Keratinocyte (primary cell): ENCODE measurements at regions not wholly inside any gene's neighbourhood (a gene's known extent, or its start where the extent isn't known, plus 50 kb on each side); places are given as distances from the start of the nearest gene placed in this dataset.

Source experiments
- DNase-seq: peaks from one replicate; pipeline ENCODE4 v3.0.0-alpha.2; 2011; ENCODE audit warnings: low read depth, missing footprints, low spot score
- FAIRE-seq: peaks from 2 replicates; lab custom pipeline; 2011; peaks lifted over from hg19 to GRCh38; lab: Jason Lieb, UNC
- H2AFZ ChIP-seq: 2 replicates; pipeline ENCODE4 v1.6.0; 2012; ENCODE audit warnings: low read length, control low read depth, inconsistent platforms; ENCODE audit not compliant: control insufficient read depth
- H3K27ac ChIP-seq: 2 replicates; pipeline ENCODE4 v1.5.1; 2011; ENCODE audit warnings: low read length; ENCODE audit not compliant: control insufficient read depth, insufficient read depth
- H3K27me3 ChIP-seq: 3 replicates; pipeline ENCODE4 v1.6.0; 2011; ENCODE audit warnings: low read length; ENCODE audit not compliant: control insufficient read depth, insufficient read depth; ENCODE audit errors: extremely low read depth
- H3K36me3 ChIP-seq, 2 experiments: 2 replicates in 1 of 2; 3 replicates in 1 of 2; pipeline ENCODE4 v1.5.1; 2011; ENCODE audit warnings: low read length in 2 of 2, mild to moderate bottlenecking in 1 of 2; ENCODE audit not compliant: control insufficient read depth in 2 of 2, insufficient read depth in 2 of 2; ENCODE audit errors: extremely low read depth in 1 of 2
- H3K4me1 ChIP-seq: 3 replicates; pipeline ENCODE4 v1.5.1; 2011; ENCODE audit warnings: low read length; ENCODE audit not compliant: control insufficient read depth, insufficient read depth; ENCODE audit errors: extremely low read depth
- H3K4me2 ChIP-seq: 3 replicates; pipeline ENCODE4 v1.6.0; 2011; ENCODE audit warnings: low read depth, low read length; ENCODE audit not compliant: control insufficient read depth, insufficient read depth; ENCODE audit errors: extremely low read depth
- H3K4me3 ChIP-seq, 3 experiments: fragments of 200-600 bp in 1 of 3; sonication (generic) in 1 of 3; 2 replicates in 2 of 3; 3 replicates in 1 of 3; pipeline ENCODE4 v1.5.1; 2011 to 2016; ENCODE audit warnings: low read length in 3 of 3, mild to moderate bottlenecking in 3 of 3, control low read depth in 2 of 3, inconsistent platforms in 1 of 3, low read depth in 1 of 3, mixed read lengths in 1 of 3, mixed run types in 1 of 3, moderate library complexity in 1 of 3; ENCODE audit not compliant: control insufficient read depth in 2 of 3, insufficient read depth in 2 of 3; ENCODE audit errors: extremely low read depth in 1 of 3
- H3K79me2 ChIP-seq: 2 replicates; pipeline ENCODE4 v1.6.0; 2012; ENCODE audit warnings: low read length; ENCODE audit not compliant: control insufficient read depth, insufficient read depth
- H3K9ac ChIP-seq: 3 replicates; pipeline ENCODE4 v1.6.0; 2011; ENCODE audit warnings: low read length; ENCODE audit not compliant: control insufficient read depth, insufficient read depth; ENCODE audit errors: extremely low read depth
- H3K9me1 ChIP-seq: 3 replicates; pipeline ENCODE4 v1.6.0; 2011; ENCODE audit warnings: low read length; ENCODE audit not compliant: control insufficient read depth, insufficient read depth; ENCODE audit errors: extremely low read depth
- H3K9me3 ChIP-seq: 2 replicates; pipeline ENCODE4 v1.5.1; 2012; ENCODE audit warnings: low read depth, low read length; ENCODE audit not compliant: control insufficient read depth
- H4K20me1 ChIP-seq: 3 replicates; pipeline ENCODE4 v1.6.0; 2011; ENCODE audit warnings: low read length; ENCODE audit not compliant: control insufficient read depth, insufficient read depth; ENCODE audit errors: extremely low read depth
- EZH2 ChIP-seq: IDR thresholded peaks from one replicate; pipeline ENCODE4 v1.6.1; 2012; ENCODE audit warnings: inconsistent platforms, mild to moderate bottlenecking, low read length, moderate library complexity
- dilution Hi-C: fragments of 300-500 bp; cut with MboI; formaldehyde crosslinking; loops from one replicate; pipeline ENCODE4 v1.7.0; 2020; ENCODE audit warnings: low sequenced_read_pairs; ENCODE audit not compliant: extremely low pct_ligation_motif_present
- TF ChIP-seq, protein P1 (sequence below), 3 experiments: IDR thresholded peaks in 1 of 3; conservative IDR thresholded peaks in 1 of 3; optimal IDR thresholded peaks in 1 of 3; 2 replicates in 2 of 3; 3 replicates in 1 of 3; pipeline versions ENCODE3 to v1.5.1; 2011; ENCODE audit warnings: low read length in 3 of 3, mild to moderate bottlenecking in 3 of 3, moderate library complexity in 2 of 3, control low read depth in 1 of 3, inconsistent platforms in 1 of 3; ENCODE audit not compliant: insufficient read depth in 2 of 3; ENCODE audit errors: extremely low read depth in 1 of 3

DNA sequence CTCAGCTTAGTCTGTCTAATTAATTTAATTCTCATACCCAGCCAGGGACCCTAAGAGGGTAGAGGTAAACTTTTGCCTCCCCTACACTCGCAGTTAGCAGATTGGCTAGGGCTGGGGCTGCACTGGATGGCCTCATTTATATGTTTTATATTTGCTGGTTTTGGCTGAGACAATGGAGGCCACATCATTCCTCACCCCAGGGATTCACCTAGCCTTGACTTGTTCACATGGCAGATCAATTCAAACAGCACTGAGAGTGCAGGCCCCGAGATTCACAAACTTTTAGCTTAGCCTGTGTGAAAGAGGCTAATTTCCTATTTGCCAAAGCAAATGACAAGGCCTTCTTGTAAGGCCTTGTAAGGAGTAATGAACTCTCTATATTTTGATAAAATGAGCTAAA lies 844.4 kb downstream of the ARAP2 start:
- no peaks in the 10 kb centered on the region for H4K20me1 ChIP-seq
- no peaks in the 10 kb centered on the region for H3K79me2 ChIP-seq
- no peaks in the 10 kb centered on the region for H3K4me1 ChIP-seq
- TF ChIP-seq, protein P1, sequence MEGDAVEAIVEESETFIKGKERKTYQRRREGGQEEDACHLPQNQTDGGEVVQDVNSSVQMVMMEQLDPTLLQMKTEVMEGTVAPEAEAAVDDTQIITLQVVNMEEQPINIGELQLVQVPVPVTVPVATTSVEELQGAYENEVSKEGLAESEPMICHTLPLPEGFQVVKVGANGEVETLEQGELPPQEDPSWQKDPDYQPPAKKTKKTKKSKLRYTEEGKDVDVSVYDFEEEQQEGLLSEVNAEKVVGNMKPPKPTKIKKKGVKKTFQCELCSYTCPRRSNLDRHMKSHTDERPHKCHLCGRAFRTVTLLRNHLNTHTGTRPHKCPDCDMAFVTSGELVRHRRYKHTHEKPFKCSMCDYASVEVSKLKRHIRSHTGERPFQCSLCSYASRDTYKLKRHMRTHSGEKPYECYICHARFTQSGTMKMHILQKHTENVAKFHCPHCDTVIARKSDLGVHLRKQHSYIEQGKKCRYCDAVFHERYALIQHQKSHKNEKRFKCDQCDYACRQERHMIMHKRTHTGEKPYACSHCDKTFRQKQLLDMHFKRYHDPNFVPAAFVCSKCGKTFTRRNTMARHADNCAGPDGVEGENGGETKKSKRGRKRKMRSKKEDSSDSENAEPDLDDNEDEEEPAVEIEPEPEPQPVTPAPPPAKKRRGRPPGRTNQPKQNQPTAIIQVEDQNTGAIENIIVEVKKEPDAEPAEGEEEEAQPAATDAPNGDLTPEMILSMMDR (optimal IDR thresholded peaks at IDR 0.05 in 1 of 3, IDR thresholded peaks at IDR 0.05 in 1 of 3, conservative IDR thresholded peaks at IDR 0.05 in 1 of 3; ENCODE audit: extremely low read depth in 1 of 3, insufficient read depth in 2 of 3, low read length in 3 of 3), result no peak
- no peak overlapping the region for H3K9ac ChIP-seq
- dilution Hi-C loops, result no loop called here
- H3K4me2 ChIP-seq, result no peak overlapping the region
- no peak for FAIRE-seq
- H3K27ac ChIP-seq, result no peak overlapping the region
- no peaks in the 10 kb centered on the region for H3K36me3 ChIP-seq
- no peaks in the 10 kb centered on the region for H3K9me3 ChIP-seq
- H3K4me3 ChIP-seq, result no peak overlapping the region
- H3K9me1 ChIP-seq, result no peaks in the 10 kb centered on the region
- no peak for DNase-seq
- H3K27me3 ChIP-seq, result no peaks in the 10 kb centered on the region
- no peak overlapping the region for H2AFZ ChIP-seq

DNA sequence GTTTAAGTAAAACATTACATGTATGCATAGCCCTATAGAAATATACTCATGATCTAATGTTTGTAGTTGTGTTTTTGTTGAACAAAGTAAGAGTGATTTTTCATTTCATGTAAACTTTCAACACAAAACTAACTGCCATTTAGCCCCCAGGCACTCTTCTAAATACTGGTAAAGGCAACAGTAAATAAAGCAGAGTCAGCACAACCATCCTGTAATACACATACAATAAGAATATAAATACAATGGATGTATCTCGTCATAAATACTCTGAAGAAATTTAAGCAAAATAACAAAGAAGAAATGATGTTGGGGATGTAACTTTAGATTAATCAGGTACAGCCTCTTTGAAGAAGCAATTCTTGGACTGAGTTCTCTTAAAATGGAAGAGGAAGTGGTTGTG lies 821.2 kb downstream of the ARAP2 start:
- H3K4me2 ChIP-seq, result no peak overlapping the region
- no peak overlapping the region for H3K27ac ChIP-seq
- TF ChIP-seq, protein P1 (optimal IDR thresholded peaks at IDR 0.05 in 1 of 3, IDR thresholded peaks at IDR 0.05 in 1 of 3, conservative IDR thresholded peaks at IDR 0.05 in 1 of 3; ENCODE audit: extremely low read depth in 1 of 3, insufficient read depth in 2 of 3, low read length in 3 of 3), result no peak
- no peak for TF ChIP-seq EZH2
- H3K9ac ChIP-seq, result no peak overlapping the region
- no peaks in the 10 kb centered on the region for H3K9me1 ChIP-seq
- H3K4me1 ChIP-seq, result no peaks in the 10 kb centered on the region
- no peak for DNase-seq
- H3K79me2 ChIP-seq, result no peaks in the 10 kb centered on the region
- no peak for FAIRE-seq
- H3K27me3 ChIP-seq, result no peaks in the 10 kb centered on the region
- no peak overlapping the region for H3K4me3 ChIP-seq
- no peak overlapping the region for H2AFZ ChIP-seq
- dilution Hi-C loops, result no loop called here
- no peaks in the 10 kb centered on the region for H3K36me3 ChIP-seq
- H4K20me1 ChIP-seq, result no peaks in the 10 kb centered on the region
- no peaks in the 10 kb centered on the region for H3K9me3 ChIP-seq
